SK-N-SH treated with all-trans-retinoic acid at 6 μM for 48 hours (cell line): ENCODE measurements at regions not wholly inside any gene's neighbourhood (a gene's known extent, or its start where the extent isn't known, plus 50 kb on each side); places are given as distances from the start of the nearest gene placed in this dataset.

ENCODE experiments used
- ATAC-seq: fragments of 200-7000 bp; cut with Tn5 transposase; 3 replicates; pipeline ENCODE4 v1.9.1; 2020; ENCODE audit warnings: mild to moderate bottlenecking, moderate library complexity
- ARNTL ChIP-seq: fragments of 450-650 bp; formaldehyde crosslinking; IDR thresholded peaks from 2 replicates; pipeline ENCODE4 v1.5.0; 2020; ENCODE audit warnings: low read depth, mild to moderate bottlenecking, moderate library complexity, borderline replicate concordance
- BACH2 ChIP-seq: fragments of 250-450 bp; sonication (Bioruptor Pico); IDR thresholded peaks from 2 replicates; pipeline ENCODE4 v1.9.0; 2021; ENCODE audit warnings: mild to moderate bottlenecking, borderline replicate concordance
- CSDC2 ChIP-seq: fragments of 250-450 bp; sonication (Bioruptor Pico); IDR thresholded peaks from 2 replicates; pipeline ENCODE4 v1.5.0; 2020; ENCODE audit warnings: mild to moderate bottlenecking, moderate library complexity
- ESRRG ChIP-seq: fragments of 250-450 bp; sonication (Bioruptor Pico); IDR thresholded peaks from 2 replicates; pipeline ENCODE4 v1.6.1; 2021; ENCODE audit warnings: mild to moderate bottlenecking
- GLIS3 ChIP-seq: fragments of 250-450 bp; sonication (Bioruptor Pico); IDR thresholded peaks from 2 replicates; pipeline ENCODE4 v1.5.0; 2020; ENCODE audit warnings: mild to moderate bottlenecking, moderate library complexity
- OSR1 ChIP-seq: fragments of 250-450 bp; sonication (Bioruptor Pico); IDR thresholded peaks from 2 replicates; pipeline ENCODE4 v1.8.0; 2022; ENCODE audit warnings: moderate library complexity, mild to moderate bottlenecking, inconsistent platforms
- PPARA ChIP-seq: fragments of 250-450 bp; sonication (Bioruptor Pico); IDR thresholded peaks from 2 replicates; pipeline ENCODE4 v1.5.0; 2020; ENCODE audit warnings: mild to moderate bottlenecking, borderline replicate concordance
- RARB ChIP-seq: fragments of 250-450 bp; sonication (Bioruptor Pico); IDR thresholded peaks from 2 replicates; pipeline ENCODE4 v1.8.0; 2021; ENCODE audit warnings: mild to moderate bottlenecking, moderate library complexity
- SNAI2 ChIP-seq: fragments of 250-450 bp; sonication (Bioruptor Pico); IDR thresholded peaks from 2 replicates; pipeline ENCODE4 v1.5.0; 2020; ENCODE audit warnings: mild to moderate bottlenecking, moderate library complexity
- TCF4 ChIP-seq: fragments of 250-450 bp; sonication (Bioruptor Pico); IDR thresholded peaks from 2 replicates; pipeline ENCODE4 v1.8.0; 2021; ENCODE audit warnings: mild to moderate bottlenecking, moderate library complexity, borderline replicate concordance
- ZC3H10 ChIP-seq: fragments of 250-450 bp; sonication (Bioruptor Pico); IDR thresholded peaks from 2 replicates; pipeline ENCODE4 v1.5.1; 2021; ENCODE audit warnings: mild to moderate bottlenecking, moderate library complexity
- ZFP3 ChIP-seq: fragments of 250-450 bp; sonication (Bioruptor Pico); IDR thresholded peaks from 2 replicates; pipeline ENCODE4 v1.5.0; 2020; ENCODE audit warnings: mild to moderate bottlenecking, moderate library complexity
- ZFP30 ChIP-seq: fragments of 450-650 bp; formaldehyde crosslinking; IDR thresholded peaks from 2 replicates; pipeline ENCODE4 v1.5.0; 2022; ENCODE audit warnings: mild to moderate bottlenecking, moderate library complexity
- ZNF565 ChIP-seq: fragments of 450-650 bp; formaldehyde crosslinking; conservative IDR thresholded peaks from 2 replicates; pipeline ENCODE4 v1.5.0; 2020; ENCODE audit warnings: low read depth, mild to moderate bottlenecking, moderate library complexity
- ZNF70 ChIP-seq: fragments of 450-650 bp; formaldehyde crosslinking; IDR thresholded peaks from 2 replicates; pipeline ENCODE4 v1.5.0; 2020; ENCODE audit warnings: mild to moderate bottlenecking, moderate library complexity
- ZNF8 ChIP-seq: fragments of 450-650 bp; formaldehyde crosslinking; IDR thresholded peaks from 2 replicates; pipeline ENCODE4 v1.5.0; 2020; ENCODE audit warnings: mild to moderate bottlenecking, moderate library complexity
- TF ChIP-seq, protein P1 (sequence below): fragments of 250-450 bp; sonication (Bioruptor Pico); IDR thresholded peaks from 2 replicates; pipeline ENCODE4 v1.8.0; 2021; ENCODE audit warnings: low read depth, mild to moderate bottlenecking, moderate library complexity, borderline replicate concordance
- TF ChIP-seq, protein P2 (sequence below): fragments of 250-450 bp; sonication (Bioruptor Pico); IDR thresholded peaks from 2 replicates; pipeline ENCODE4 v1.5.1; 2021; ENCODE audit warnings: mild to moderate bottlenecking, moderate library complexity
- TF ChIP-seq, protein P3 (sequence below): fragments of 250-450 bp; sonication (Bioruptor Pico); IDR thresholded peaks from 2 replicates; pipeline ENCODE4 v1.8.0; 2020; ENCODE audit warnings: mild to moderate bottlenecking, moderate library complexity, borderline replicate concordance
- TF ChIP-seq, protein P4 (sequence below): fragments of 250-450 bp; sonication (Bioruptor Pico); IDR thresholded peaks from 2 replicates; pipeline ENCODE4 v1.5.1; 2020; ENCODE audit warnings: low read depth, mild to moderate bottlenecking, moderate library complexity
- TF ChIP-seq, protein P5 (sequence below): fragments of 250-450 bp; sonication (Bioruptor Pico); IDR thresholded peaks from 2 replicates; pipeline ENCODE4 v1.5.0; 2020; ENCODE audit warnings: mild to moderate bottlenecking, moderate library complexity

DNA sequence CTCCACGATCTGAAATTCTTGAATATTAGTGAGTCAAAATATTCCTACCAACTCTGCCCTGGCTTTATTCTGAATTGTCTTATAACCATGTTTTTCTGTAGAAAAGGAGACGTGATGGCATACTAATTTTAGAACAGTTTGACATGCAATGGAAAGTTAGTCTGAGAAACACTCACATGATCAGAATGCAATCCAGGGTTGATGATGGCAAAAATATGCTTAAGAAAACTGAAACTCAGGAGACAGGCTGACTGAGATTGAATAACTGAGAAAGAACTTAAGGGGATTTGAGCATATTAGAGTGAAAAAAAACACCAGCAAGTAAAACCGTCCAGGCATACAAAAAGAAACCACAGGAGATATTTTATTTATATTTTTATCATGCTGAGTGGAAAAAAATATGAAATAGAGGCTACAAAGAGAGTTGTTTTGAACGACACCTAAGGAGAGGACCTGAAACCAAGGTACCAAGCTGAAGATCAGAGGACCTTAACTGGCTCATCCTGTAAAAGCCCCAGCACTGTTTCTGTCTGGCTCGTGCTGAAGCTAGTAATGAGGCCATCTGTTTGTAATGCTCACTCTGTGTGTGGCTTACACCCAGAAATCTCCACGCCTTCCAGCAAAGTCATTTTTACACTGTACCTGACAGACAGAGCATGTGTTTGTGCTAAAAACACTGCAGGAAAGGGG, 437.2 kb upstream of the PKDCC start:
- TF ChIP-seq CSDC2 (CRISPR knock-in tag) (no peak), ZFP3 (CRISPR knock-in tag) (no peak), ZNF70 (CRISPR knock-in tag) (no peak), ZNF8 (CRISPR knock-in tag) (no peak), ARNTL (CRISPR knock-in tag) (no peak), RARB (no peak), BACH2 (CRISPR knock-in tag) (no peak), ZNF565 (no peak), TCF4 (CRISPR knock-in tag) (no peak), ZFP30 (CRISPR knock-in tag) (no peak), ESRRG (CRISPR knock-in tag) (no peak)
- TF ChIP-seq, protein P1, sequence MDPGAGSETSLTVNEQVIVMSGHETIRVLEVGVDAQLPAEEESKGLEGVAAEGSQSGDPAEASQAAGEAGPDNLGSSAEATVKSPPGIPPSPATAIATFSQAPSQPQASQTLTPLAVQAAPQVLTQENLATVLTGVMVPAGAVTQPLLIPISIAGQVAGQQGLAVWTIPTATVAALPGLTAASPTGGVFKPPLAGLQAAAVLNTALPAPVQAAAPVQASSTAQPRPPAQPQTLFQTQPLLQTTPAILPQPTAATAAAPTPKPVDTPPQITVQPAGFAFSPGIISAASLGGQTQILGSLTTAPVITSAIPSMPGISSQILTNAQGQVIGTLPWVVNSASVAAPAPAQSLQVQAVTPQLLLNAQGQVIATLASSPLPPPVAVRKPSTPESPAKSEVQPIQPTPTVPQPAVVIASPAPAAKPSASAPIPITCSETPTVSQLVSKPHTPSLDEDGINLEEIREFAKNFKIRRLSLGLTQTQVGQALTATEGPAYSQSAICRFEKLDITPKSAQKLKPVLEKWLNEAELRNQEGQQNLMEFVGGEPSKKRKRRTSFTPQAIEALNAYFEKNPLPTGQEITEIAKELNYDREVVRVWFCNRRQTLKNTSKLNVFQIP (CRISPR knock-in tag): no peak
- TF ChIP-seq, protein P2, sequence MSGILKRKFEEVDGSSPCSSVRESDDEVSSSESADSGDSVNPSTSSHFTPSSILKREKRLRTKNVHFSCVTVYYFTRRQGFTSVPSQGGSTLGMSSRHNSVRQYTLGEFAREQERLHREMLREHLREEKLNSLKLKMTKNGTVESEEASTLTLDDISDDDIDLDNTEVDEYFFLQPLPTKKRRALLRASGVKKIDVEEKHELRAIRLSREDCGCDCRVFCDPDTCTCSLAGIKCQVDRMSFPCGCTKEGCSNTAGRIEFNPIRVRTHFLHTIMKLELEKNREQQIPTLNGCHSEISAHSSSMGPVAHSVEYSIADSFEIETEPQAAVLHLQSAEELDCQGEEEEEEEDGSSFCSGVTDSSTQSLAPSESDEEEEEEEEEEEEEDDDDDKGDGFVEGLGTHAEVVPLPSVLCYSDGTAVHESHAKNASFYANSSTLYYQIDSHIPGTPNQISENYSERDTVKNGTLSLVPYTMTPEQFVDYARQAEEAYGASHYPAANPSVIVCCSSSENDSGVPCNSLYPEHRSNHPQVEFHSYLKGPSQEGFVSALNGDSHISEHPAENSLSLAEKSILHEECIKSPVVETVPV: no peak
- TF ChIP-seq, protein P3, sequence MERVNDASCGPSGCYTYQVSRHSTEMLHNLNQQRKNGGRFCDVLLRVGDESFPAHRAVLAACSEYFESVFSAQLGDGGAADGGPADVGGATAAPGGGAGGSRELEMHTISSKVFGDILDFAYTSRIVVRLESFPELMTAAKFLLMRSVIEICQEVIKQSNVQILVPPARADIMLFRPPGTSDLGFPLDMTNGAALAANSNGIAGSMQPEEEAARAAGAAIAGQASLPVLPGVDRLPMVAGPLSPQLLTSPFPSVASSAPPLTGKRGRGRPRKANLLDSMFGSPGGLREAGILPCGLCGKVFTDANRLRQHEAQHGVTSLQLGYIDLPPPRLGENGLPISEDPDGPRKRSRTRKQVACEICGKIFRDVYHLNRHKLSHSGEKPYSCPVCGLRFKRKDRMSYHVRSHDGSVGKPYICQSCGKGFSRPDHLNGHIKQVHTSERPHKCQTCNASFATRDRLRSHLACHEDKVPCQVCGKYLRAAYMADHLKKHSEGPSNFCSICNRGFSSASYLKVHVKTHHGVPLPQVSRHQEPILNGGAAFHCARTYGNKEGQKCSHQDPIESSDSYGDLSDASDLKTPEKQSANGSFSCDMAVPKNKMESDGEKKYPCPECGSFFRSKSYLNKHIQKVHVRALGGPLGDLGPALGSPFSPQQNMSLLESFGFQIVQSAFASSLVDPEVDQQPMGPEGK (CRISPR knock-in tag): no peak
- TF ChIP-seq, protein P4, sequence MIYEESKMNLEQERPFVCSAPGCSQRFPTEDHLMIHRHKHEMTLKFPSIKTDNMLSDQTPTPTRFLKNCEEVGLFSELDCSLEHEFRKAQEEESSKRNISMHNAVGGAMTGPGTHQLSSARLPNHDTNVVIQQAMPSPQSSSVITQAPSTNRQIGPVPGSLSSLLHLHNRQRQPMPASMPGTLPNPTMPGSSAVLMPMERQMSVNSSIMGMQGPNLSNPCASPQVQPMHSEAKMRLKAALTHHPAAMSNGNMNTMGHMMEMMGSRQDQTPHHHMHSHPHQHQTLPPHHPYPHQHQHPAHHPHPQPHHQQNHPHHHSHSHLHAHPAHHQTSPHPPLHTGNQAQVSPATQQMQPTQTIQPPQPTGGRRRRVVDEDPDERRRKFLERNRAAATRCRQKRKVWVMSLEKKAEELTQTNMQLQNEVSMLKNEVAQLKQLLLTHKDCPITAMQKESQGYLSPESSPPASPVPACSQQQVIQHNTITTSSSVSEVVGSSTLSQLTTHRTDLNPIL (CRISPR knock-in tag): no peak
- no peak for ATAC-seq

DNA sequence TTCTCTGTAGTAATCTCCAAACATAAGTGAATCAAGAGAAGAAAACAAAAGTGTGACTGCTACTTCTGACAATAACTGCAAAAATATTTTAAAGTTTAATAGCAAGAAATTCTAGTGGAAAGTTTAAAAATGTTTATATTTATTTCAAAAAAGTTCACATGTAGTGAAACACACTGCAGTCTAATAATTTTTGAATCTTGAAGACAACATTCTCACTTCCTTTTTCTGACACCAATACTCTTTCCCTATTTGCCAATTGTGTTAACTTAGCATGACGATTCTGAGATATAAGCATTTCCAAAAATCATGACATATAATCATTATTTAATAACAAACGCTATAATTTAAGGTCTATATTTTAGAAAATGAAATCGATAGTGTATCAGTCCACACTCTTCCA, 429.1 kb upstream of the PKDCC start:
- ATAC-seq: no peak
- TF ChIP-seq PPARA (CRISPR knock-in tag) (no peak), GLIS3 (CRISPR knock-in tag) (no peak), BACH2 (CRISPR knock-in tag) (no peak), ZNF8 (CRISPR knock-in tag) (no peak), OSR1 (CRISPR knock-in tag) (no peak), ESRRG (CRISPR knock-in tag) (no peak), CSDC2 (CRISPR knock-in tag) (no peak), ZC3H10 (no peak), ARNTL (CRISPR knock-in tag) (no peak), ZFP3 (CRISPR knock-in tag) (no peak), SNAI2 (CRISPR knock-in tag) (no peak)
- TF ChIP-seq, protein P2: no peak
- TF ChIP-seq, protein P1 (CRISPR knock-in tag): no peak
- TF ChIP-seq, protein P5, sequence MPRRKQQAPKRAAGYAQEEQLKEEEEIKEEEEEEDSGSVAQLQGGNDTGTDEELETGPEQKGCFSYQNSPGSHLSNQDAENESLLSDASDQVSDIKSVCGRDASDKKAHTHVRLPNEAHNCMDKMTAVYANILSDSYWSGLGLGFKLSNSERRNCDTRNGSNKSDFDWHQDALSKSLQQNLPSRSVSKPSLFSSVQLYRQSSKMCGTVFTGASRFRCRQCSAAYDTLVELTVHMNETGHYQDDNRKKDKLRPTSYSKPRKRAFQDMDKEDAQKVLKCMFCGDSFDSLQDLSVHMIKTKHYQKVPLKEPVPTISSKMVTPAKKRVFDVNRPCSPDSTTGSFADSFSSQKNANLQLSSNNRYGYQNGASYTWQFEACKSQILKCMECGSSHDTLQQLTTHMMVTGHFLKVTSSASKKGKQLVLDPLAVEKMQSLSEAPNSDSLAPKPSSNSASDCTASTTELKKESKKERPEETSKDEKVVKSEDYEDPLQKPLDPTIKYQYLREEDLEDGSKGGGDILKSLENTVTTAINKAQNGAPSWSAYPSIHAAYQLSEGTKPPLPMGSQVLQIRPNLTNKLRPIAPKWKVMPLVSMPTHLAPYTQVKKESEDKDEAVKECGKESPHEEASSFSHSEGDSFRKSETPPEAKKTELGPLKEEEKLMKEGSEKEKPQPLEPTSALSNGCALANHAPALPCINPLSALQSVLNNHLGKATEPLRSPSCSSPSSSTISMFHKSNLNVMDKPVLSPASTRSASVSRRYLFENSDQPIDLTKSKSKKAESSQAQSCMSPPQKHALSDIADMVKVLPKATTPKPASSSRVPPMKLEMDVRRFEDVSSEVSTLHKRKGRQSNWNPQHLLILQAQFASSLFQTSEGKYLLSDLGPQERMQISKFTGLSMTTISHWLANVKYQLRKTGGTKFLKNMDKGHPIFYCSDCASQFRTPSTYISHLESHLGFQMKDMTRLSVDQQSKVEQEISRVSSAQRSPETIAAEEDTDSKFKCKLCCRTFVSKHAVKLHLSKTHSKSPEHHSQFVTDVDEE (CRISPR knock-in tag): no peak
